ENCODE measurements at regions not wholly inside any gene's neighbourhood (a gene's known extent, or its start where the extent isn't known, plus 50 kb on each side); places are given as distances from the start of the nearest gene placed in this dataset.

- no peak for TF ChIP-seq CTCF (IDR thresholded peaks at IDR 0.05)
- WGBS, 2 donors, result 15 to 17% methylated on average over 7 of the region's 7 CpGs
- peak; percentile 93 to 97 (median 96) for ATAC-seq
- H3K27me3 ChIP-seq, result no peaks in the 10 kb centered on the region
- peak; percentile 72 to 88 (median 82) for DNase-seq
- H3K36me3 ChIP-seq, result no peaks in the 10 kb centered on the region
- intact Hi-C loops (cut with DNase I), result no loop called here
- H3K27ac ChIP-seq, result peak overlapping the region; percentile 65 to 86 (median 85)
- no peak overlapping the region for H3K4me3 ChIP-seq
- H3K4me1 ChIP-seq, result peaks cover 17 to 22% (median 21%) of the 10 kb centered on the region in 3 donors
- no peak for FAIRE-seq
- H3K9me3 ChIP-seq, result no peaks in the 10 kb centered on the region
These were observed 102.4 kb upstream of the ETV3 start for GRCh38 chr1:157240495-157241184.

- Histone ChIP-seq H3K27me3 (no peaks in the 10 kb centered on the region), H3K9me3 (no peaks in the 10 kb centered on the region), H3K4me1 (peaks cover 17 to 26% (median 22%) of the 10 kb centered on the region in 3 donors), H3K27ac (peak overlapping the region in 3 of 4 donors; percentile 84 to 86 (median 86)), H3K36me3 (no peaks in the 10 kb centered on the region), H3K4me3 (no peak overlapping the region)
- no peak for TF ChIP-seq CTCF (IDR thresholded peaks at IDR 0.05)
- intact Hi-C loops (cut with DNase I), result no loop called here
- DNase-seq, result no peak
- no peak for FAIRE-seq
- peak; percentile 12 to 53 (median 24) for ATAC-seq
These were observed 101.7 kb upstream of the ETV3 start for GRCh38 chr1:157239936-157240335.

- FAIRE-seq, result no peak
- ATAC-seq, result no peak
These were observed 100.4 kb upstream of the ETV3 start for GRCh38 chr1:157238585-157238984.

GRCh38 chr1:157237981-157238380, 99.8 kb upstream of the ETV3 start:
- intact Hi-C loops (cut with DNase I), result no loop called here
- H3K9me3 ChIP-seq, result no peaks in the 10 kb centered on the region
- FAIRE-seq (no peak), DNase-seq (no peak), ATAC-seq (no peak)
- peaks cover 17 to 35% (median 22%) of the 10 kb centered on the region in 3 donors for H3K4me1 ChIP-seq
- WGBS, 2 donors, result 70 to 79% methylated on average over 3 of the region's 3 CpGs
- no peaks in the 10 kb centered on the region for H3K36me3 ChIP-seq
- H3K27me3 ChIP-seq, result no peaks in the 10 kb centered on the region
- no peak for TF ChIP-seq CTCF (IDR thresholded peaks at IDR 0.05)
- no peak overlapping the region for H3K27ac ChIP-seq
- no peak overlapping the region for H3K4me3 ChIP-seq

More at GRCh38 chr1:157238585-157238984, 100.4 kb upstream of the ETV3 start:
- intact Hi-C loops (cut with DNase I), result no loop called here
- H3K27ac ChIP-seq, result peak overlapping the region in 1 of 4 donors; percentile 86
- H3K27me3 ChIP-seq, result no peaks in the 10 kb centered on the region
- H3K36me3 ChIP-seq, result no peaks in the 10 kb centered on the region
- no peaks in the 10 kb centered on the region for H3K9me3 ChIP-seq
- no peak for TF ChIP-seq CTCF (IDR thresholded peaks at IDR 0.05)
- WGBS, 2 donors, result 74 to 75% methylated on average over 4 of the region's 4 CpGs
- no peak for DNase-seq
- no peak overlapping the region for H3K4me3 ChIP-seq
- peaks cover 17 to 35% (median 22%) of the 10 kb centered on the region in 3 donors for H3K4me1 ChIP-seq

GRCh38 chr1:157237522-157237921, 99.3 kb upstream of the ETV3 start:
- peaks cover 17 to 35% (median 22%) of the 10 kb centered on the region in 3 donors for H3K4me1 ChIP-seq
- no peak overlapping the region for H3K27ac ChIP-seq
- H3K36me3 ChIP-seq, result no peaks in the 10 kb centered on the region
- DNase-seq (no peak), FAIRE-seq (no peak), ATAC-seq (no peak)
- intact Hi-C loops (cut with DNase I), result no loop called here
- H3K27me3 ChIP-seq, result no peaks in the 10 kb centered on the region
- TF ChIP-seq CTCF (IDR thresholded peaks at IDR 0.05), result no peak
- H3K9me3 ChIP-seq, result no peaks in the 10 kb centered on the region
- H3K4me3 ChIP-seq, result no peak overlapping the region
- WGBS, 2 donors, result 80 to 86% methylated on average over 4 of the region's 4 CpGs

All from pancreas (tissue), 10 donors.